ENCODE measurements at regions not wholly inside any gene's neighbourhood (a gene's known extent, or its start where the extent isn't known, plus 50 kb on each side); places are given as distances from the start of the nearest gene placed in this dataset.

DNA sequence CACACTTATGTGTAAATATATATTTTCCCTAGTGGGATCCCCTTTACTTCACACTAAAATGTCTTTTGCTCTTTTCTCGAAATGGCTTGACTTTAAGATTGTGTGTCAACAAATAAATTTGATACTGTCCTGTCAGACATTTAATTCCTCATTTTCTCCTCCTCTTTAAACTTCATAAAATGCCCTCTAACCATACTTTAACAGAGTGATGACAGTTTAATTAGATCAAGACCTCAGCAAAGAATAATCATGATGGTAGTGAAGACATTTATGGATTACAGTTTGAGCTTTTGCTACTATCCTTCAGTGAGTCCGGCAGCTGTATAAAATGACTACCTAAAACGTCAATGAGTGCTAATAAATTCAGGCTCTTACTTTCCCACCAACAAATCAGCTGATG, 113.1 kb upstream of the ADGRL3 start:
- TF ChIP-seq EZH2phosphoT487 (IDR thresholded peaks at IDR 0.05; ENCODE audit: insufficient read depth, low read depth) (no peak), EZH2 (IDR thresholded peaks at IDR 0.05; ENCODE audit: insufficient read depth, poor library complexity, severe bottlenecking) (no peak)

Data from GM23248 (cell line).